GM12875 (cell line): ENCODE measurements at regions not wholly inside any gene's neighbourhood (a gene's known extent, or its start where the extent isn't known, plus 50 kb on each side); places are given as distances from the start of the nearest gene placed in this dataset.

Experiments used
- H3K4me3 ChIP-seq: one replicate; pipeline ENCODE4 v1.5.1; 2011; ENCODE audit warnings: low read depth, low read length, control low read depth
- TF ChIP-seq, protein P1 (sequence below): IDR thresholded peaks from 2 replicates; pipeline ENCODE4 v1.5.1; 2011; ENCODE audit warnings: low read depth, mild to moderate bottlenecking, control low read depth, inconsistent platforms, low read length, moderate library complexity, borderline replicate concordance; ENCODE audit not compliant: insufficient read depth

DNA sequence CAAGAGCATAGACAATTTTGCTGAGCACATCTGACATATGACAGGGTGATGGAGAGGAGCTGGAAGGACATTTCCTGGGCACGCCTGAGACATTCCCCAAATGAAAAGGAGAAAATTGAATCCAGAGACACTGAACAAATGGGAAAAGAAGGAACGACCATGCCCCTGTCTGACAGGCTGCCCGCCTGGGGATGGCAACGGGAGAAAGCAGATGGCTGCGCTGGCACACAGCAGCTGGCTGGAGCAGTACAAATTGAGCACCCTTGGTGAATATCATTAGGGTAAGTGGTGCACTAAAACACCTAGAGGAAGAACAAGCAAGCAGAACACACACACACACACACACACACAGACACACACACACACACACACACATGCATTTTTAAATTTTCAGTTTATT, 174.3 kb upstream of the DUSP10 start:
- H3K4me3 ChIP-seq, result no peak overlapping the region
- TF ChIP-seq, protein P1, sequence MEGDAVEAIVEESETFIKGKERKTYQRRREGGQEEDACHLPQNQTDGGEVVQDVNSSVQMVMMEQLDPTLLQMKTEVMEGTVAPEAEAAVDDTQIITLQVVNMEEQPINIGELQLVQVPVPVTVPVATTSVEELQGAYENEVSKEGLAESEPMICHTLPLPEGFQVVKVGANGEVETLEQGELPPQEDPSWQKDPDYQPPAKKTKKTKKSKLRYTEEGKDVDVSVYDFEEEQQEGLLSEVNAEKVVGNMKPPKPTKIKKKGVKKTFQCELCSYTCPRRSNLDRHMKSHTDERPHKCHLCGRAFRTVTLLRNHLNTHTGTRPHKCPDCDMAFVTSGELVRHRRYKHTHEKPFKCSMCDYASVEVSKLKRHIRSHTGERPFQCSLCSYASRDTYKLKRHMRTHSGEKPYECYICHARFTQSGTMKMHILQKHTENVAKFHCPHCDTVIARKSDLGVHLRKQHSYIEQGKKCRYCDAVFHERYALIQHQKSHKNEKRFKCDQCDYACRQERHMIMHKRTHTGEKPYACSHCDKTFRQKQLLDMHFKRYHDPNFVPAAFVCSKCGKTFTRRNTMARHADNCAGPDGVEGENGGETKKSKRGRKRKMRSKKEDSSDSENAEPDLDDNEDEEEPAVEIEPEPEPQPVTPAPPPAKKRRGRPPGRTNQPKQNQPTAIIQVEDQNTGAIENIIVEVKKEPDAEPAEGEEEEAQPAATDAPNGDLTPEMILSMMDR, result no peak

DNA sequence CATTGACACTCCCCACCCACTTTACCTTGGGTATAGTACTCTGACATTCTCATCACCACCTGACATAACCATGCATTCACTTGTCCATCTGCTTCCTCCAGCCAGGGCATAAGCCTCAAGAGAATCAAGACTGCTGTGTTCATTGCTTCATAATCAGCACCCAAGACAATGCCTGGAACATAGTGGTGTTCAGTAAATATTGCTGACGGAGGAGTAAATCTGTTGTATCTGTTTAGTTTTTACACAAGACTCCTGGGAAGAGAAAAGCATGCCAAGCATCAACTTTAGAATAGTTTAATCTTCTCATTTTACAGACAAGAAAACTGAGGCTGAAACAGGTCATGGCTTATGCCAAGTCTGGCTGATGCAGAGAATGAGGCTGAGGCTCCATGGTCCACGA, 173.9 kb upstream of the DUSP10 start:
- TF ChIP-seq, protein P1, result no peak
- H3K4me3 ChIP-seq, result no peak overlapping the region

GRCh38 chr1:221913351-221913892, 171.5 kb upstream of the DUSP10 start:
- TF ChIP-seq, protein P1, result no peak
- no peak overlapping the region for H3K4me3 ChIP-seq

GRCh38 chr1:221912230-221912629, 170.3 kb upstream of the DUSP10 start:
- H3K4me3 ChIP-seq, result no peak overlapping the region
- TF ChIP-seq, protein P1, result no peak

- no peak overlapping the region for H3K4me3 ChIP-seq
- TF ChIP-seq, protein P1, result no peak
These were observed 169.8 kb upstream of the DUSP10 start for GRCh38 chr1:221911714-221912113.

- H3K4me3 ChIP-seq, result no peak overlapping the region
- TF ChIP-seq, protein P1, result no peak
These were observed 168.3 kb upstream of the DUSP10 start for GRCh38 chr1:221910222-221910621.

DNA sequence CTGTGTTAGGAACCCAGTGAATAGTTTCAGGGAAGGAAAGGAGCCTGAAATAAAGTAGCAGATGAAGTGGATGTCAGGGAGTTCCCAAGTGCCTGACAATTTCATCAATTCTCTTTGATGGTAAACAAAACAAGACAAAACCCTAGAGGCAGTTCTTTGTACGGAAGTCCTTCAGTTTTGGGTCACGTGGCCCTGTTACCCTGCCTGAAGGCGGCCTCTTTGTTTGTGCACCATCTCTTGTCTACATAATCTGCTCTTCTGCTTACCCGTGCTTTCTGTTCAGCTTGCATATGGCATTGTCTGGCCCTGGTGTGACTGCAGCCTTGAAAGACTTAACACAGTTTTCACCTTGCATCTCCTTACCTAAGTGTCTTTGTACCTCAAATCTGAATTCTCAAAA, 166.7 kb upstream of the DUSP10 start:
- H3K4me3 ChIP-seq, result no peak overlapping the region
- TF ChIP-seq, protein P1, result no peak
